Activated T-cell treated with anti-CD3 and anti-CD28 coated beads for 4 hours (primary cell): ENCODE measurements at regions not wholly inside any gene's neighbourhood (a gene's known extent, or its start where the extent isn't known, plus 50 kb on each side); places are given as distances from the start of the nearest gene placed in this dataset.

Experiments
- DNase-seq: peaks from one replicate; pipeline ENCODE4 v3.0.0-alpha.2; 2020

DNA sequence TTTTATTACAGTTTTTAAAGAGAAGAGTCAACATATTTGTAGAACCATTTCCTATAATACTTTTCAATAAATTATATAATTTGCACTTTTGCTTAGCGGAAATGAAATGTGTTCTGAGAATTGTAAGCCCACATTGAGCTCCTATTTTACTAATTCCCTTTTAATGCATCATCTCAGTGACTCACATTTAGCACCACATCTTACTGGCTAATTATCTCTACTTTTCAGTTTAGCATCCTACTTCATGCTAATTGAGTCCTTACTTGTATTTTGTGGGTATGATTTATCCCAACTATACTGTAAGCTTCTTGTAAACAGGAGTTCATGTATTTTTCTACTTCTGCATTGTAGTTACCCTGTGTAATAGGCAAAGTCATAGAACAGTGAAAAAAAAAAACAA, 67.5 kb downstream of the TMX1 start:
- DNase-seq, result no peak

- DNase-seq, result no peak
These were observed 68.8 kb downstream of the TMX1 start for GRCh38 chr14:51308866-51309265.

DNA sequence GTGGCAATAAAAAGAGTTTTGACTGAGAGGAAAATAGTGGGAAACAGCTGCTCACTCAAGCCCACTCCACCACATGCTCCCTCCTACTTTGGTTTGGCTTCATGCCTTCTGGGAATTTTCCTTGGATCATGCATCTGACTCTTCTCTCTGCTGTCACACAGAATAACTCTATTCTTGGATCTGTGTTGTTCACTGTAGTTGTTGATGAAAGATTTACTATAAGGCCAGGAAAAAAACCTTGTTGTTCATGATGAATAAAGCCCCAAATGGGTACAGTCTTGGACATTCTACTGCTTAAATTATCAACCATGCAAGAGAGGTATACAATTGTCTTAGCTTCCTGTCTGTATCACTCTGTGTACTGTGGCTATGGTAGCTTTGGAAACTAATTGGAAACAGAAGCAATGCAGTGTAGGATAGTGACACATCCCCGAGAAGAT, 70.5 kb downstream of the TMX1 start:
- no peak for DNase-seq

- DNase-seq, result no peak
These were observed 74.4 kb downstream of the TMX1 start for GRCh38 chr14:51314321-51315015.

DNA sequence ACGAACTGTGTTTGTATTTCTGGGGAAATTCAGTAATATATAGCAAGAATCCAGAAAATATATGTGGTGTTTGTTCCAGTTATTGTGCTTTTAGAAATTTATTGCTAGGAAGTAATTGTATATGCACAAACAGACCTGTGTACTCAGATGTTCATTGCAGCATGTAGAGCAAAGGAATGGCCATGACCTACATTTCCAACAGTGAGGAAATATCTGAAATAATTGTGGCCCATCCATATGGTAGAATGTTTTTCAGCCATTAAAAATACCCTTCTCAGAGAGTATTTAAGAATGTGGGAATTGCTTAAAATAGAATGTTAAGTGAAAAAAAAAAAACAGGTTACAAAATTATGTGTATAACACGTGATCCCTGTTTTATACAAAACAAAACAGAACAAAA, 77.3 kb downstream of the TMX1 start:
- no peak for DNase-seq

DNA sequence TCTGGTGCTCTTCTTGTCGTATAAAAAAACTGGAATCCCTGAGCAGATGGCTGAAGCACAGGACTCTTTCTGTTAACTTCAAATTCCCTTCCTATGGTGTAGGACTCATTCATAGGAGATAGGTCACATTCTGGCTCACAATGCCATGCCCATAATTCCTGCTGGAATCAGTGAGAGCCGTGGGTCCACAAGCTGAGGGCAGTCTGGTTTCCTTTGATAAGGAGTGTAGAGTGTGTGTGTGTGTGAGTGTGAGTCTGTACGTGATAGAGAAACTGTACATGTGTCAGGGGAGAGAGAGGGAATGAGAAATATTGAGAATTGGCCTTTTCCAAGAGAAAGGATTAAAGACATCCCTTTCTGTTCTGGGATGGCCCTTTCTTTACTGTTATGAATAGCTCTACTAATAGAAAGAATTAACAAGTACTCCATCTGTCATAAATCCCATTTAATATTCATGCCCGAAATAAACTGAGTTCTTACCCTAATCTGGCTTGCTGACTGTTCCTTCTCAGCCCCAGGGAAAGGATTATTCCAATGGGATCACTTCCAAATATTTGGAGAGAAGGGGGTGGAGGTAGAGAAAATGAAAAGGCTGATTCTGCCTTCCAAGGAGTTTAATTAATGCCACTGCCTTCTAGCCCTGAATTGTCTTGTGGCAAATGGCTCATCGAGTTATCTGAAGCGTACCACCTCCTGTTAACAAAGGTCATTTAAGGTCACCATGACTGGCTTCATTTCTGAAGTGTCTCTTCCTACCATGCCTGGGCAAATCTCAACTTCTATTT, 79.0 kb downstream of the TMX1 start:
- DNase-seq, result no peak

DNA sequence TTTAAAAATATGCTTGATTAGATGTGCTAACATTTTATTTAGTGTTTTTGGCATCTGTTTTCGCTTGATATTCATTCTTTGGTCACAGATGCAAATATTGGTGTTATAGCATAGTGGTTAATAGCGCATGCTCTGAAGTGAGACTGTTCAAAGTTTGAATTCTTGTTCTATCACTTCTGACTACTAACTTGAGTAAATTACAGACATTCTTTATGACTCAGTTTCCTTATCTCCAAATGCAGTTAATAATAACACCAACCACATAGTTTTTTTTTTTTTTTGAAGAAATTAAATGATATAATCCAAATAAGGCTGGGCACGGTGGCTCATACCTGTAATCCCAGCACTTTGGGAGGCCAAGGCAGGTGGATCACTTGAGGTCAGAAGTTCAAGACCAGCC, 81.0 kb downstream of the TMX1 start:
- no peak for DNase-seq

DNA sequence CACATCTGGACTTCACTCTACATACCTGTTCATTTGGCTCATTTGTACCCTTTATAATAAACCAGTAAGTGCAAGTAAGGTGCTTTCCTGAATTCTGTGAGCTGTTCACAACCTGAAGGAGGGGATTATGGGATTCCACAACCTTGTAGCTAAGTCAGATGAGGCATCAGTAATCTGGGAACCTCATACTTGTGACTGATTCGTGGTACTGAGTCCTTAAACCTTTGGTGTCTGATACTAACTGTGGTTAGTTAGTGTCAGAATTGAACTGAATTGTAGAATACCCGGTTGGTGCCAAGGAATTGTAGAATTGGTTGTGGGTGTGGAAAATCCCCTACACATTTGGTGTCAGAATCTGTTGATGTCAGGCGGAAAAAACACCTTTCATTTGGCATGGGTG, 83.4 kb downstream of the TMX1 start:
- DNase-seq, result no peak

- DNase-seq, result no peak
These were observed 87.3 kb downstream of the TMX1 start for GRCh38 chr14:51327376-51327775.

GRCh38 chr14:51328064-51328771, 88.2 kb downstream of the TMX1 start:
- DNase-seq, result no peak

- DNase-seq, result no peak
These were observed 88.8 kb downstream of the TMX1 start for GRCh38 chr14:51328772-51329353.

GRCh38 chr14:51331486-51332367, 91.7 kb downstream of the TMX1 start:
- DNase-seq, result no peak

DNA sequence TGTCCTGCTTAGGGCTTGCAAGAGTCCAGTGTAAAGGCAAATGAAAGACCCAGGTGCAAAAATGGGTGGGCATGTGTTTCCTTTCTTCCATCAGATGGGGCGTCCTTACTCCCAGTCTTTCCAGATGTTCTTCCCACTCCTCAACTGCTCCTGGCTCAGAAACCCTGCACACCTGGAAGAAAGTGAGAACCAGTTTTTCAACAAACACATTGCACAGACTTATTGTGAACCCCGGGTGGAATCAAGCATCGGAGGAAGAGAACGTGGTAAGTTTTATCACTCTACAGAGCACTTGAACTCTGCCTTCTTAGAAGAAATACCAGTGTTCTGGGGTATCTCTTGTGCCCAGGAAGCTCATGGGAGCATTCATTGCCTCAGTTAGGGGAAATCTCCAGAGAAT, 93.3 kb downstream of the TMX1 start:
- no peak for DNase-seq

DNA sequence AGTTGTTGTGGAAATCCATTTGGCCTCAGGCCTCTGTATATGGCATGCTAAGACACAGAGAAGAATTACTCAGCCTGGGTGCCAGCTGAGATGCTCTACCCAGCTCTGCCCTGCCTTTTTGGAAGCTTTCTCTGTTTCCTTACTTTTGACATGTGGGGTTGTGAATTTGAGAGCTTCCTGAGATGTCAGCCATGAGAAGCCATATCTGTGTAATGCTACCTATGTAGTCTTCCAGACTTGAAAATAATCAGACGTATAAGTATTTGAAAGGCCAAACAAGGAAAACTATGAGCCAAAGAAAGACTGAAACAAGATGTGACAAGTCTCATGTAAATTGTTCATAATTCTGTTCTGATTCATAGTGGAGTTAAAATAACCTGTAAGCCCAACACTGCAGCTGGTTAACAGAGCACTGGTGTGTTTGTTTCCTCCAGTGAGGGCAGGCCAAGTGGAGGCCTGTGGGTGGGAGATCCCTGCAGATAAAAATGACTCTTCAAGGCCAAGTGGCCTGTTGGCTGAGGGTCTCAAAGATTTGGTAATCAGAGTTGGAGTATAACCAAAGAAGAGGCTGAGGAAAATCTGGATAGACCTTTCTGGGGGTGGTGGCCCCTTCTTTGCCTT, 94.0 kb downstream of the TMX1 start:
- no peak for DNase-seq

DNA sequence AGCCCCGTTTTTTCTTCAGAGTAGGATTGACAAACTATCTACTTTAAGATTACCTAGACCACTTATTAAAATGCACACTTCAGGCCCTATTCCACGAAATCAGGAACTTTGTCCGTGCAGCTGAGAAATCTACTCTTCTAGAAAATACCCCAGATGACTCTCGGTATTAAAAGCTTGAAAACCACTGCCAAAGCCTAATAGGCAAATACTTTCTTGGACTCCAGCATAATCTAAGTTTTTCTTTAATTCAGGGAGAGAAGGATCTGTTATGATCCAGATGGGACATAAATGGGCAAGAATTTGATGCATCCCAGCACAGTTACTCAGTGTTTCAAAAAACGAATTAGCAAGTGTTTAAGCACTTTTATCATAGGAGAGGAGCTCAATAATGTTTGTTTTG, 94.5 kb downstream of the TMX1 start:
- DNase-seq, result no peak

DNA sequence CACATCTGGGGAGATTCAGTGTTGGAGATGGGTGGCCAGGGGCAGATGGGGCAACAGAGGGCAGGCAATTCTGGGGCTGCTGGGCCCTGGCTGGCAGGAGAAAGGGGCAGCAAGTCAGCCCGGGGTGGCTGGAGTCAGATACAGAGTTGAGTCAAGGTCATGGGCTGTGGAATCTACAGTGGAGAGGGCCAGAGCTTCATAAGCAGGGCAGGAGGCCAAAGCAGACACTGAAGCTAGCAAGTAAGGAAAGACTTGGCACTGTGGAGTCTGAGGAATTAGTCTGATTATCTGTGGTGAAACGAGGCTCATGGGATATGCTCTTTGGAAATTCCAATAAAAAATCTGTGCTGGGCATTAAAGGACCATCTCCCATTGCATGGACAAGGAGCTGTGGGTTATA, 95.5 kb downstream of the TMX1 start:
- DNase-seq, result no peak

GRCh38 chr14:51335961-51336723, 96.1 kb downstream of the TMX1 start:
- no peak for DNase-seq

GRCh38 chr14:51336734-51337133, 96.7 kb downstream of the TMX1 start:
- DNase-seq, result no peak

DNA sequence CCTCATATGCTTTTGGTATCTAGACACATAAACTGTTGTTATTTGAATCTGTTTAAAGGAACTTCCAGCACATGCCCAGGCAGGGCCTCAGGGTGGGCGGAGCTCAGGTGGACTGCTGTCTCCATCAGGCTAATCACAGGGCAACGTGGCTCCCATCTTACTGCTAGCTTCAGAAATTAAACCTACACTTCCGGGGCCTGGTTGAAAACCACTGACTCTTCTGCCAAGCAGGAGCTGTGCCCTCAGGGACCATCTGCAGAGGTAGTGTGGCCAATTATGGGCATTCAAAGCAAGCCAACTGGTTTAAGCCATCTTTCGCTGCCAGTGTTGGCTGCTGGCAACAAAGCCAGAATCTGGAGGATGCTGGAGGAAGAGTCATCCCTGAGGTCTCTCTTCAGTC, 97.5 kb downstream of the TMX1 start:
- DNase-seq, result no peak

- no peak for DNase-seq
These were observed 101.3 kb downstream of the TMX1 start for GRCh38 chr14:51341338-51341737.

DNA sequence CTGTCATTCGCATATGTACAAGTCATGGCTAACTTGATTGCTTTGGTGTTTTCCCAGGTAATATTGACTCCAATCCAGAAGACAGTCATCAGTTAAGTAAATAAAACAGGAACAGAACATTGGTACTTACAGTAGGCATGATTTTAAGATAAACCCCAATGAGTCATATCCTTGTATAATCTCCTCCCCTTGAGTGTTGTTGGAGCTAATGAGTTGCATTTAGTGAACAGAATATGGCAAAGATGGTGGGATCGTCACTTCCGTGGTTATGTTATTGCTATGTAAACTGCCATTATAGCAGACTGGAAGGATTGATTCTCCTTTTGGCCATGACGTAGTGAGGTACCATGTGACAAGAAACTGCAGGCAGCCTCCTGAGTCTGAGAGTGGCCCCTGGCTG, 102.2 kb downstream of the TMX1 start:
- DNase-seq, result no peak
